HG02852 (cell line): ENCODE measurements at regions not wholly inside any gene's neighbourhood (a gene's known extent, or its start where the extent isn't known, plus 50 kb on each side); places are given as distances from the start of the nearest gene placed in this dataset.
"Not testable (repeated sequence)": the region's sequence is repeated elsewhere in the genome, so short reads cannot be mapped to it uniquely, and the experiment has no call there.

Experiments
- ATAC-seq: cut with Tn5 transposase; IDR thresholded peaks from one replicate; pipeline ENCODE4 v1.9.1; 2021; ENCODE audit warnings: mild to moderate bottlenecking, moderate library complexity; ENCODE audit not compliant: unreplicated experiment

DNA sequence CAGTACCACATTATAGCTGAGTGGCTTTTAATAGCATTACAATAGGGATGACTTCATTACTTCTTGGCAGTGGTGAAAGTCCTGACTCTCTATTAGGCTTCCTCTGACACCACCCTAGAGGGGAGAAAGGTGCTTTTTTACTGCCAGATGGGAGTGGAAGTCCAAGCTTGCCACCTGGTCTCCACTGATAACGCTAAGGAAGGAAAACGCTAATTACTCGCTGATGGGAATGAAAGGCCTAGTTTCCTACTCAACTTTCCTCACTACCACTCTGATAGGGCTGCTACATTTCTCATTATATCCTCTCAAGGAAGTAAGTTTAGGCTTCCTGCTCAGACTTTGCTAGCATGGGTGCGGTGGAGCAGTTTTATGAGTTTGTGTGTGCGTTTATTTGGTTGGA lies 62.3 kb upstream of the PAGE3 start:
- ATAC-seq: no peak

DNA sequence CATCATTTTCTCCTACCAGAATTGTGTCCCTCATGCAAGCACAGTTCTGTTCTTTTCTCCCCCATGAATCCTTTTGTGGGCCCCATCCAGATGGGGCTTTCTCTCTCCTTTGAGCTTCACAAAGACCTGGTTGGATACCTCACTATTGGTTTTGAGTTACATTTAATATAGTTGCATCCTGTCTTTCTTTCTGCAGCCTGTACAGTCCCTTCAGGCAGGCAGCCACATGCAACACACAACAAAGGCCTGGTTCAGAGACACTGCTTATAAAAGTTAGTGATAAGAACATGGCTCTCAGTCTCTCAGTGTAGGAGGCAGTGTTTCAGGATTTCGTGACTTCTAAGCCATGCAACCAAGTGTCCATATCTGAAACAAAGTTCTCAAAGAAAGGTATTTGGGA lies 70.6 kb upstream of the PAGE3 start:
- no peak for ATAC-seq

DNA sequence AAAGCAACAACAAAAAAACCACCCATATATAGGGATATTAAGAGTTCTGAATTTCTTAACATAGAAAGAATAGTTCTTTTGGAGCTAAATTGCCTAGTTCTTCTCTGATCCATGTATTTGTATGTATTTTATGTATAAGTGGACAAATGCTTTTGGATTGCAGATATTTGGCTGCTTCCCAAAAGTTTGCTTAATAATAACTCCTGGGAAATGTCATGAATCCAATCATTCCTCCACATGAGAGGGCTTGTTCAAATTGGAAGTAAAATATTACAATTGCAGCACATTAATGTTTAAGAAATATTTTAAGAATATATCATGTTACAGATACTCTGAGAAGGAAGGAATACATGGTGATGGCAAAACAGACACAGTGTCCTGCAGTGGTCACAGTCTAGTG lies 71.5 kb upstream of the PAGE3 start:
- no peak for ATAC-seq

DNA sequence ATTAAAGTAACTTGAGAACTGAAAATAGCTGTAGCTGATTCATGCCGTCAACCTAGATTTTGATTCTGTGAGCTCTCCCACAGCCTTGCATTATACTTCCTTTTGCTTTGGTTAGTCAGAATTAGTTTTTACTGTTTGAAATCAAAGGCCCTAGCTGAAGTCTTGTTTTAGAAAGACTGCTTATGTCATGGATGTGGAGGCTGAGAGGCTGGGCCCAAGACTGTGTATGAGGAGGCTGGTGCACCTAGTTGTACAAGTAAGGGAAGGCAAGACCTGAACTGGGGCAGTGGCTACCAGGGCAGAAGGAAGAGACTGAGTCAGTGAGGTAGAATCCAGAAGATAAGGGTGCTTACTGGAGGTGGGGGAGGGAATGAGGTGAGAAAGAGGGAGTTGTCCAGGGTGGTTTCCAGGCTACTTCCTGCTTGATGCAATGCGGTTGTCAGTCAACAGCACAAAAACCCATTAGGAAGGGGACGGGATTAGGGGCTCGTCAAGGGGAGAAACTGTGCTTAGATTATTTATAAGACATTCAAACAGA lies 76.2 kb upstream of the PAGE3 start:
- ATAC-seq: no peak

DNA sequence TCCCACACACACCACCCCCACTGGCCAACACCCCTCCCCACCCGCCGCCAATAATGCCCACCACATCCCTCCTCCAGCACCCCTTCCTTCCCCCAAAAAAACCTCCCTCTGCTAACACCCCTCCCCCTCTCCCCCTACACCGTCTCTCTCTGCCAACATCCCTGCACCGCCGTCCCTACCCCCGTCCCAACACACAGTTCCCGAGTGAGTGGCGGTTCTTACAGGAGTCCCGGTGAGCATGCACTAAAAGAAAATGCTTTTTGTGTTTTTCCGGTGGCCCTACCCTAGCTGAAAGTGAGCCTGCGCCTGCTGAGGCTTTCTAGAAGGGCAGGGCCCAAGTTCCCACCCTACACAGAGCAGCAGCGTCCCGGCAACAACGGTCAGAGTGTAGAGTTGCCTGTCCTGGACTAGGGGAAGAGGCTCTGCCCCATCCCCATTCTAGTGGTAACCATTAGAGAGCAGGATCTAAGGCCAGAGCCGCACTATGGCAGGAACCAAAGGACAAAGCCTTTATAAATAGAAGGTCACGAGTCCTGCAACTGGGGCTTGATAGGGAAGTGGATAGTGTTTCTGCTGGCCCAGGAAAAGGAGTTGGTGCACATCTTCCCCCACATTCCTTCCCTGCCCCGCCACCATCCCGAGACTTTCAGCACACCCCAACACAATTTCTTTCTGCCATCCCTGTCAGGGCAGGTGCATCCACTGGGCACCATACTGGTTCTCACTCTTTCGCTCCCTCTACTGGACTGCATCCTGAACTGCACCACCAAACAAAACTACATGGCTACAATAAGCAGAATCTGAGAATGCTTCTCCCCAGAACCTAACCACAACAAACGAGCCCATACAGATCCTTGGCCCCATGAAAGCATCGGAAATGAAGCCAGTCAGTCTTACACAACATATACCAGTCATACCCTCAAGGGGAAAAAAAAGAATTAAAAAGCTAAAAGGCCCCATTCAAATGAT lies 78.1 kb upstream of the PAGE3 start:
- peak; percentile 85 for ATAC-seq

DNA sequence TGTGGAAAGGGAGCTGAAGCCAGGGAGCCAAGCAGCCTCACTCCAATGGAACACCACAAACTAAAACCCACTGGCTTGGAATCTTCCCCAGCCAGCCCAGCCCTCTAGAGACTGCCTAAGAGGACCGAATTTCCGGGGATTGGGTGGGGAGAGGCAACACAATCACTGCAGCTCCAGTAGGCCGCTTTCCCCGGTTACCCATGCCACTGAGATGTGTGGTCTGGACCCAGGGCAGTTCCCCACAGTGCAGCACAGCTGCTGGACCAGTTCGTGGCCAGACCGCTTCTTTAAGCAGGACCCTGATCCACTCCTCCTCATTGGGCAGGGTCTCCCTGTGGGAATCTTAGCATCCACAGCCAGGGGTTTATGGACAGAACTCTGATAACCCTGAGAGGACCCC lies 91.9 kb upstream of the PAGE3 start:
- ATAC-seq: no peak

DNA sequence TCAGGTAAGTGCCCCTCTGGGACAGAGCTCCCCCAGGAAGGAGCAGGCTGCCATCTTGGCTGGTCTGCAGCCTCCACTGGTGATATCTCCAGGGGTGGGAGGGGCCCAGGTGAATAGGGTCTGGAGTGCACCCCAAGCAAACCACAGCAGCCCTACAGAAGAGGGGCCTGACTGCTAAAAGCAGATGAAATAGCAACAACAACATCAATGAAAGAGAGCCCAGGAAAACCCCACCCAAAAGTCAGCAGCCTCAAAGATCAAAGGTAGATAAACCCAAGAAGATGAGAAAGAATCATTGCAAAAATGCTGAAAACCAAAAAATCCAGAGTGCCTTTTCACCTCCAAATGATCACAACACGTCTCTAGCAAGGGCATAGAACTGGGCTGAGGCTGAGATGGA lies 92.5 kb upstream of the PAGE3 start:
- ATAC-seq: no peak

DNA sequence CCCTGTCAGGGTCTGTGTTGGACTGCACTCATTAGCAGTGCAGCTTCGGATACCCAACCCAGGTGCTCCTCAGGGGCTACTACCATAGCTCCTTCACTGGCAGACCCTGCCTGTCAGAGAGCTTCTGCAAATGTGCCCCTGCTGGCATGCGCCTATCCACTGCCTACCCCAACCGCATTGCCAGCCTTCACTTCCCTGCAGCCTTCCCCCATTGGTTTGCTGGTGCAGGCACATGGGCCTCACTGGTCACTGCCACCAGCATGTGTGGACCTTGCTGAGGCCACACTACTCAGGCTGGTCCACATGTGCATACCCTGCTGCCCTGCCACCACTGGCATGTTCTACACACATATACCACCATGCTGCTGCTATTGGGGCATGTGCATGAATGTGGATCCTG lies 72.5 kb upstream of the MAGEH1 start:
- ATAC-seq: no peak

DNA sequence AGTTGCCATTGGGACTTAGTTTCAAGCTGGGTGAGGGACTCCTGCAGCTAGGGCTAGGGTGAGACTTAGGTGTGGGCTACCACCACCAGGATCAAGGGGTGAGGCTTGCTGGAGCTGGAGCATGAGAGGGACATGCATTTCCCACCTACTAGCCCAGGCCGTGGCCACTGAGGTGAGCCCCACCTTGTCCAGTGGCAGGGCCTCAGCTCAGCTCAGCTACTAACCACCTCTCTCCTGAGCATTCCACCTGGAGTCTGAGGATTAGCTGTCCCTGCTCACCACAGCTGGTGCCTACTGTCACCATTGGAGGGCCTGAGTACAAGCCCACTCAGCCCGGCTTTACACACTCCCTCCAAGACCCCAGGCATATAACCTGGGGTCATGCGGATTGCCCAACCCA lies 62.6 kb upstream of the MAGEH1 start:
- no peak for ATAC-seq

DNA sequence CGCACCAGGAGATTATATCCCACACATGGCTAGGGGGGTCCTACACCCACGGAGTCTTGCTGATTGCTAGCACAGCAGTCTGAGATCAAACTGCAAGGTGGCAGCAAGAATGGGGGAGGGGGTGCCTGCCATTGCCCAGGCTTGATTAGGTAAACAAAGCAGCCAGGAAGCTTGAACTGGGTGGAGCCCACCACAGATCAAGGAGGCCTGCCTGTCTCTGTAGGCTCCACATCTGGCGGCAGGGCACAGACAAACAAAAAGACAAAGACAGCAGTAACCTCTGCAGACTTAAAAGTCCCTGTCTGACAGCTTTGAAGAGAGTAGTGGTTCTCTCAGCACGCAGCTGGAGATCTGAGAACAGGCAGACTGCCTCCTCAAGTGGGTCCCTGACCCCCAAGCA lies 55.1 kb upstream of the MAGEH1 start:
- ATAC-seq: not testable (repeated sequence)
